SU-DHL-6 (cell line): ENCODE measurements at regions not wholly inside any gene's neighbourhood (a gene's known extent, or its start where the extent isn't known, plus 50 kb on each side); places are given as distances from the start of the nearest gene placed in this dataset.
"Not testable (repeated sequence)": the region's sequence is repeated elsewhere in the genome, so short reads cannot be mapped to it uniquely, and the experiment has no call there.

Experiments used
- H2AFZ ChIP-seq: fragments of 200-600 bp; sonication (generic); 2 replicates; pipeline ENCODE4 v1.6.1; 2014; ENCODE audit warnings: low read depth, mild to moderate bottlenecking, moderate library complexity, mixed read lengths, antibody characterized with exemption, low read length; ENCODE audit not compliant: severe bottlenecking
- H3F3A ChIP-seq: fragments of 200-600 bp; shearing (Covaris generic); 2 replicates; pipeline ENCODE4 v1.6.0; 2016; ENCODE audit warnings: antibody characterized with exemption, mild to moderate bottlenecking; ENCODE audit not compliant: insufficient read depth
- H3K27ac ChIP-seq: fragments of 200-600 bp; sonication (generic); 2 replicates; pipeline ENCODE4 v1.5.1; 2016; ENCODE audit warnings: low read depth, mild to moderate bottlenecking, low read length, moderate library complexity, mixed read lengths
- H3K27me3 ChIP-seq: fragments of 200-600 bp; sonication (generic), shearing (Covaris generic); 2 replicates; pipeline ENCODE4 v1.6.0; 2014; ENCODE audit warnings: mild to moderate bottlenecking, low read length
- H3K36me3 ChIP-seq: fragments of 200-600 bp; sonication (generic); 2 replicates; pipeline ENCODE4 v1.6.1; 2014; ENCODE audit warnings: mild to moderate bottlenecking, low read length, mixed read lengths
- H3K4me2 ChIP-seq: fragments of 300-600, 200-600 bp; shearing (Covaris generic), sonication (generic); 2 replicates; pipeline ENCODE4 v1.6.0; 2014; ENCODE audit warnings: low read length, low read depth, mild to moderate bottlenecking; ENCODE audit not compliant: poor library complexity, severe bottlenecking
- H3K4me3 ChIP-seq: fragments of 200-600 bp; sonication (generic); 2 replicates; pipeline ENCODE4 v1.5.1; 2014; ENCODE audit warnings: antibody characterized with exemption, low read length, mild to moderate bottlenecking, mixed read lengths; ENCODE audit not compliant: insufficient read depth, poor library complexity, severe bottlenecking
- H3K79me2 ChIP-seq: fragments of 200-600 bp; sonication (generic); 2 replicates; pipeline ENCODE4 v1.6.1; 2014; ENCODE audit warnings: mild to moderate bottlenecking, low read length, moderate library complexity; ENCODE audit not compliant: insufficient read depth
- H3K9ac ChIP-seq: fragments of 200-600 bp; sonication (generic); 2 replicates; pipeline ENCODE4 v1.7.0; 2014; ENCODE audit warnings: mild to moderate bottlenecking, low read length
- H3K9me2 ChIP-seq: fragments of 200-600 bp; sonication (generic); replicated peaks from 2 replicates; pipeline ENCODE4 v1.6.1; 2014; ENCODE audit warnings: low read length; ENCODE audit not compliant: insufficient read depth
- H3K9me3 ChIP-seq: fragments of 200-600 bp; sonication (generic); 2 replicates; pipeline ENCODE4 v1.6.1; 2014; ENCODE audit warnings: low read length, mixed read lengths; ENCODE audit not compliant: insufficient read depth
- H4K20me1 ChIP-seq: fragments of 200-600 bp; sonication (generic); 2 replicates; pipeline ENCODE4 v1.6.1; 2014; ENCODE audit warnings: low read depth, mild to moderate bottlenecking, antibody characterized with exemption, low read length, moderate library complexity, mixed read lengths
- CTCF ChIP-seq: fragments of 200-600 bp; sonication (generic); IDR thresholded peaks from one replicate; pipeline ENCODE4 v1.5.1; 2017; ENCODE audit warnings: antibody characterized with exemption, mild to moderate bottlenecking, low read length, moderate library complexity; ENCODE audit not compliant: insufficient read depth, poor library complexity, severe bottlenecking
- EZH2phosphoT487 ChIP-seq: fragments of 200-600 bp; sonication (generic), shearing (Covaris generic); conservative IDR thresholded peaks from 2 replicates; pipeline ENCODE4 v1.6.1; 2018; ENCODE audit warnings: mild to moderate bottlenecking, antibody characterized with exemption, low read length, moderate library complexity, mixed read lengths

GRCh38 chr22:25497181-25497641 is 67.3 kb upstream of the GRK3 start:
- Histone ChIP-seq H3K9me2 (no peaks in the 10 kb centered on the region), H3F3A (no peaks in the 10 kb centered on the region), H3K36me3 (no peaks in the 10 kb centered on the region), H2AFZ (no peak overlapping the region), H3K79me2 (no peaks in the 10 kb centered on the region), H3K27ac (no peak overlapping the region), H3K27me3 (no peaks in the 10 kb centered on the region), H3K9ac (no peak overlapping the region), H3K4me2 (no peak overlapping the region), H3K4me3 (no peak overlapping the region), H4K20me1 (no peaks in the 10 kb centered on the region), H3K9me3 (no peaks in the 10 kb centered on the region)
- TF ChIP-seq EZH2phosphoT487 (no peak), CTCF (no peak)

GRCh38 chr22:25497716-25498115 is 66.8 kb upstream of the GRK3 start:
- Histone ChIP-seq H3K27ac (no peak overlapping the region), H3K9me2 (no peaks in the 10 kb centered on the region), H3K36me3 (no peaks in the 10 kb centered on the region), H3F3A (no peaks in the 10 kb centered on the region), H3K27me3 (no peaks in the 10 kb centered on the region), H3K9ac (no peak overlapping the region), H3K4me3 (no peak overlapping the region), H4K20me1 (no peaks in the 10 kb centered on the region), H3K9me3 (no peaks in the 10 kb centered on the region), H3K4me2 (no peak overlapping the region), H3K79me2 (no peaks in the 10 kb centered on the region), H2AFZ (no peak overlapping the region)
- TF ChIP-seq CTCF: no peak
- no peak for TF ChIP-seq EZH2phosphoT487

GRCh38 chr22:25500671-25501070 is 63.8 kb upstream of the GRK3 start:
- H3F3A ChIP-seq, H3K27ac ChIP-seq, H2AFZ ChIP-seq, H3K36me3 ChIP-seq, H3K9me3 ChIP-seq, H3K27me3 ChIP-seq, H3K9me2 ChIP-seq, H3K9ac ChIP-seq, H3K4me3 ChIP-seq, H3K4me2 ChIP-seq, H4K20me1 ChIP-seq, H3K79me2 ChIP-seq: not testable (repeated sequence)

- H3K9me3 ChIP-seq, H3K9me2 ChIP-seq, H4K20me1 ChIP-seq, H3K4me3 ChIP-seq, H3K27me3 ChIP-seq, H3K9ac ChIP-seq, H3F3A ChIP-seq, H2AFZ ChIP-seq, H3K27ac ChIP-seq, H3K79me2 ChIP-seq, H3K4me2 ChIP-seq, H3K36me3 ChIP-seq: not testable (repeated sequence)
Measured at GRCh38 chr22:25504017-25504416, 60.5 kb upstream of the GRK3 start.
